ENCODE measurements at regions not wholly inside any gene's neighbourhood (a gene's known extent, or its start where the extent isn't known, plus 50 kb on each side); places are given as distances from the start of the nearest gene placed in this dataset.

DNA sequence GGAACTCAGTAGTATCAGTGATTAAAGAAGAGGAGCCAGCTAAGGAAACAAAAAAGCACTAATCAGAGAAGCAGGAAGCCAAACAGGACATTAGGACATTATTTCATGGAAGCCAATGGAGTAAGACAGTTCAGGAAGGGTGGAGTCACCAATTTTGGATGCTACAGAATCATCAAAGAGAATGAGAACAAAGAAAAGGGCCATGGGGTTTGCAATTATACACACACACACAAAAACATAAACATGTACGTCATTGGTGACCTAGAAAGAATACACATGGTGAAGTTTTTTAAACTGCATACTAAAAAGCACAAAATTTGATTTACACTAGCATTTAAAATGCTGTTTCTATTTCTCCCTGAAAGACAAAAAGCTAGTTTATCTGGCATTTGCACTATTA, 96.8 kb upstream of the MRPS30 start:
- Histone ChIP-seq H3K9me3 (ENCODE audit: insufficient read depth, low read length) (no peaks in the 10 kb centered on the region), H3K4me2 (ENCODE audit: low read length) (no peak overlapping the region), H3K79me2 (ENCODE audit: low read length) (no peaks in the 10 kb centered on the region), H2AFZ (ENCODE audit: low read depth, low read length) (no peak overlapping the region), H4K20me1 (ENCODE audit: insufficient read depth, low read length) (no peaks in the 10 kb centered on the region), H3K4me1 (ENCODE audit: low read length) (no peaks in the 10 kb centered on the region), H3K4me3 (ENCODE audit: low read length) (no peak overlapping the region), H3K27me3 (ENCODE audit: low read depth, low read length) (no peaks in the 10 kb centered on the region), H3K36me3 (replicated peaks; ENCODE audit: low read depth, low read length) (no peaks in the 10 kb centered on the region), H3K27ac (ENCODE audit: low read length) (no peak overlapping the region), H3K9ac (ENCODE audit: low read length) (no peak overlapping the region)
- TF ChIP-seq, protein P1, sequence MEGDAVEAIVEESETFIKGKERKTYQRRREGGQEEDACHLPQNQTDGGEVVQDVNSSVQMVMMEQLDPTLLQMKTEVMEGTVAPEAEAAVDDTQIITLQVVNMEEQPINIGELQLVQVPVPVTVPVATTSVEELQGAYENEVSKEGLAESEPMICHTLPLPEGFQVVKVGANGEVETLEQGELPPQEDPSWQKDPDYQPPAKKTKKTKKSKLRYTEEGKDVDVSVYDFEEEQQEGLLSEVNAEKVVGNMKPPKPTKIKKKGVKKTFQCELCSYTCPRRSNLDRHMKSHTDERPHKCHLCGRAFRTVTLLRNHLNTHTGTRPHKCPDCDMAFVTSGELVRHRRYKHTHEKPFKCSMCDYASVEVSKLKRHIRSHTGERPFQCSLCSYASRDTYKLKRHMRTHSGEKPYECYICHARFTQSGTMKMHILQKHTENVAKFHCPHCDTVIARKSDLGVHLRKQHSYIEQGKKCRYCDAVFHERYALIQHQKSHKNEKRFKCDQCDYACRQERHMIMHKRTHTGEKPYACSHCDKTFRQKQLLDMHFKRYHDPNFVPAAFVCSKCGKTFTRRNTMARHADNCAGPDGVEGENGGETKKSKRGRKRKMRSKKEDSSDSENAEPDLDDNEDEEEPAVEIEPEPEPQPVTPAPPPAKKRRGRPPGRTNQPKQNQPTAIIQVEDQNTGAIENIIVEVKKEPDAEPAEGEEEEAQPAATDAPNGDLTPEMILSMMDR (IDR thresholded peaks at IDR 0.05; ENCODE audit: low read depth, low read length): no peak
- TF ChIP-seq EZH2phosphoT487 (IDR thresholded peaks at IDR 0.05; ENCODE audit: low read depth): no peak

DNA sequence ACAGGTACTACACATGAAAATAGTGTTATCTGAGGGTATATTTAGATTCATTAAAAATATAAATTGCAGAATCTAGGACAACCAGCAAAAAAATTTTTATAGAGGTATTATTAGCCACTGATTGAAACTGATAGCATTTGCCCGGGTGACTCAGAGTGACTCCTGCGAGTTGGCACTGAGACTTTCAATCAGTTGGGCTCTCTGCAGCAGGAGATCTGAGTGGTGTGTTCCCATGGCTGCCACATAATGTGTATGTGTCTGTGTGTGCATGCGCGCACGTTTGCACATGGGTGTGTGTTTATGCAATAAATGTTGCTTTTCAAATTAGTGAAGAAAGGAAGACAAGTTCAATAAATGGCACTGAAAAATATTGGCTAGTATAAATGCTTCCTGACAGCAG, 100.1 kb upstream of the MRPS30 start:
- Histone ChIP-seq H3K9ac (ENCODE audit: low read length) (no peak overlapping the region), H3K27me3 (ENCODE audit: low read depth, low read length) (no peaks in the 10 kb centered on the region), H3K4me3 (ENCODE audit: low read length) (no peak overlapping the region), H3K4me1 (ENCODE audit: low read length) (no peaks in the 10 kb centered on the region), H4K20me1 (ENCODE audit: insufficient read depth, low read length) (no peaks in the 10 kb centered on the region), H3K27ac (ENCODE audit: low read length) (no peak overlapping the region), H3K79me2 (ENCODE audit: low read length) (no peaks in the 10 kb centered on the region), H3K9me3 (ENCODE audit: insufficient read depth, low read length) (no peaks in the 10 kb centered on the region), H2AFZ (ENCODE audit: low read depth, low read length) (no peak overlapping the region), H3K4me2 (ENCODE audit: low read length) (no peak overlapping the region), H3K36me3 (replicated peaks; ENCODE audit: low read depth, low read length) (no peaks in the 10 kb centered on the region)
- TF ChIP-seq, protein P1 (IDR thresholded peaks at IDR 0.05; ENCODE audit: low read depth, low read length): no peak
- no peak for TF ChIP-seq EZH2phosphoT487 (IDR thresholded peaks at IDR 0.05; ENCODE audit: low read depth)

DNA sequence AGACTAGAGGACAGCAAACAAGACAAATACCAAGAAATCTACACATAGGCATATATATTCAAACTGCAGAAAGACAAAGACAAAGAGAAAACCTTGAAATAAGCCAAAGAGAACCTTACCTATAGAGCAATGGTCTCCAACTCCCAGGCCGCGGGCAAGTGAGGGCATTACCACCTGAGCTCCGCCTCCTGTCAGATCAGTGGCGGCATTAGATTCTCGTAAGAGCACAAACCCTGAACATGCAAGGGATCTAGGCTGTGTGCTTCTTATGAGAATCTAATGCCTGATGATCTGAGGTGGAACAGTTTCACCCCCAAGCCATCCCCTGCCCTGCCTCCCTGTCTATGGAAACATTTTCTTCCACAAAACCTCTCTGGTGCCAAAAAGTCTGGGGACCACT, 101.0 kb upstream of the MRPS30 start:
- Histone ChIP-seq H3K9me3 (ENCODE audit: insufficient read depth, low read length) (no peaks in the 10 kb centered on the region), H2AFZ (ENCODE audit: low read depth, low read length) (no peak overlapping the region), H3K9ac (ENCODE audit: low read length) (no peak overlapping the region), H3K27ac (ENCODE audit: low read length) (no peak overlapping the region), H3K4me2 (ENCODE audit: low read length) (no peak overlapping the region), H3K27me3 (ENCODE audit: low read depth, low read length) (no peaks in the 10 kb centered on the region), H3K79me2 (ENCODE audit: low read length) (no peaks in the 10 kb centered on the region), H3K36me3 (replicated peaks; ENCODE audit: low read depth, low read length) (no peaks in the 10 kb centered on the region), H4K20me1 (ENCODE audit: insufficient read depth, low read length) (no peaks in the 10 kb centered on the region), H3K4me1 (ENCODE audit: low read length) (no peaks in the 10 kb centered on the region), H3K4me3 (ENCODE audit: low read length) (no peak overlapping the region)
- TF ChIP-seq, protein P1 (IDR thresholded peaks at IDR 0.05; ENCODE audit: low read depth, low read length): no peak
- no peak for TF ChIP-seq EZH2phosphoT487 (IDR thresholded peaks at IDR 0.05; ENCODE audit: low read depth)

DNA sequence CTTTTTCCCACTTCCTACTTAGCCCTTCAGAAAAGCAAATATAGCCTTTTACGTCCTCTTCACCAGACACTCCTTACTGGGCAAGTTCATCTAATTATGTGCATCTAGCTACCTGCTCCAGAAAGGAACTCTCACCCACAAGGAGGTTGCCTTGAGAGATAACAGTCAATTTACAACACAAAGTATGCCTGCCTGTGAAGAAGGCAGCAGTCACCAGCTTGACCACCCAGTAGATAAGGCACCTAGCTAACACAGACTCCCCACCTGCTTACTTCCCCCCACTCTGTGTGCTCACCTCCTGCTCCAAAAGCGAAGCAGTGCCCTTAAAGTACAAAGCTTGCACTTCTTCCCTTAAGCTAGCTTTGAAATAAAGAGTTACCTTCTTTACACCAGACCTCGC, 111.7 kb upstream of the MRPS30 start:
- no peak overlapping the region for H3K9ac ChIP-seq (ENCODE audit: low read length)
- no peaks in the 10 kb centered on the region for H3K9me3 ChIP-seq (ENCODE audit: insufficient read depth, low read length)
- no peak overlapping the region for H2AFZ ChIP-seq (ENCODE audit: low read depth, low read length)
- no peaks in the 10 kb centered on the region for H3K27me3 ChIP-seq (ENCODE audit: low read depth, low read length)
- no peaks in the 10 kb centered on the region for H3K36me3 ChIP-seq (replicated peaks; ENCODE audit: low read depth, low read length)
- H3K4me2 ChIP-seq (ENCODE audit: low read length): no peak overlapping the region
- no peak overlapping the region for H3K4me3 ChIP-seq (ENCODE audit: low read length)
- H3K4me1 ChIP-seq (ENCODE audit: low read length): peaks cover 8% of the 10 kb centered on the region
- H4K20me1 ChIP-seq (ENCODE audit: insufficient read depth, low read length): no peaks in the 10 kb centered on the region
- no peak overlapping the region for H3K27ac ChIP-seq (ENCODE audit: low read length)
- H3K79me2 ChIP-seq (ENCODE audit: low read length): no peaks in the 10 kb centered on the region
- no peak for TF ChIP-seq EZH2phosphoT487 (IDR thresholded peaks at IDR 0.05; ENCODE audit: low read depth)
- TF ChIP-seq, protein P1 (IDR thresholded peaks at IDR 0.05; ENCODE audit: low read depth, low read length): no peak
